Lower leg skin (tissue), 4 donors: ENCODE measurements at regions not wholly inside any gene's neighbourhood (a gene's known extent, or its start where the extent isn't known, plus 50 kb on each side); places are given as distances from the start of the nearest gene placed in this dataset.

Experiments used
- DNase-seq, 2 donors: peaks; one replicate each; pipeline ENCODE4 v3.0.0-alpha.2; 2019; ENCODE audit warnings: low spot score in 2 of 2
- H3K4me3 ChIP-seq: fragments of 200-600 bp; sonication (generic); 2 replicates; pipeline ENCODE4 v1.5.1; 2017; ENCODE audit warnings: mild to moderate bottlenecking, low read depth; ENCODE audit not compliant: poor library complexity, severe bottlenecking
- POLR2A ChIP-seq, 2 donors: fragments of 450-650 bp; IDR thresholded peaks; one replicate each; pipeline ENCODE4 v1.6.1; 2016 to 2017; ENCODE audit warnings: antibody characterized with exemption in 2 of 2, mild to moderate bottlenecking in 1 of 2, moderate library complexity in 1 of 2
- WGBS, 2 donors: methylation state at CpG; one replicate each; pipeline ENCODE4 v1.1.5; 2018; 5-methylcytosine and 5-hydroxymethylcytosine counted together
- intact Hi-C: fragments of 100-400 bp; cut with DNase I; formaldehyde crosslinking; loops from one replicate; pipeline ENCODE4 v1.15.0; 2023; ENCODE audit warnings: low total_unique reads
- TF ChIP-seq, protein P1 (sequence below), 3 donors: fragments of 450-650 bp; IDR thresholded peaks; one replicate each; pipeline ENCODE4 v1.5.1; 2016; ENCODE audit warnings: antibody characterized with exemption in 3 of 3, mild to moderate bottlenecking in 3 of 3, moderate library complexity in 2 of 3

DNA sequence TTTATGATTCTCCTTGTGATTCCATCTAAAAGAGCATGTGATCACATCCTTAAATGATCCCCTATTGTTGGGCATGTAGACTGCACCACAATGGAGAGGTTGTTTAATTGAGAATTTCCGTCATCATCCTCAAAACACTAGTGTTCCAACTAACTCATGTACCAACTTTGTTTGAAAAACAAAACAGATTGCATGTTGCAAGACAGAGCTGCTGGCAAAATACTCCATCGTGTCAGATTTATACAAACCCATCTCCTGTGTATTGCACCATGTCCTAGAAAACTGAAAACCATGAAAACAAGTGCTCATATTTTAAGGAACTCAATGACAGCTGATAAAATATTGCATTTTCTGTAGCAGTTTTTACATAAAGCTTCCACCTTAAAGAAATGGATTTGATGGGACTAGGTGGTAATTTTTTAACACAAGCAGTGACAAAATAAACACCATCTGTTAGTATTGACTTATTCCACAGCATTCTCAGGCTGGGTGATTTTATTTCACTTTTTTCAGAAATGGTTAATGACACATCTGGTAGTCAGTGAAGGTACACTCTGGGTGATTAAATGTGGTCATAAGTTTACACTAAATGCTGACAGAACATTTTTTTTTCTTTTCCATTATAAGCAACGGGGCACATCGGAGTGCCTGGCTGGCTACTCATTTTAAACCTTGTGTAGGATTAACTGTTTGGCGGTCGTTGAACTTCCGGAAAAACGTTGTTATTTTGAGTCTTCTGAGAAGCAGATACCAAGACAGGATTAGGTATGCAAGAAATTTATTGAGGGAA is 602.9 kb upstream of the WWC1 start:
- TF ChIP-seq POLR2A (IDR thresholded peaks at IDR 0.05), result no peak
- TF ChIP-seq, protein P1, sequence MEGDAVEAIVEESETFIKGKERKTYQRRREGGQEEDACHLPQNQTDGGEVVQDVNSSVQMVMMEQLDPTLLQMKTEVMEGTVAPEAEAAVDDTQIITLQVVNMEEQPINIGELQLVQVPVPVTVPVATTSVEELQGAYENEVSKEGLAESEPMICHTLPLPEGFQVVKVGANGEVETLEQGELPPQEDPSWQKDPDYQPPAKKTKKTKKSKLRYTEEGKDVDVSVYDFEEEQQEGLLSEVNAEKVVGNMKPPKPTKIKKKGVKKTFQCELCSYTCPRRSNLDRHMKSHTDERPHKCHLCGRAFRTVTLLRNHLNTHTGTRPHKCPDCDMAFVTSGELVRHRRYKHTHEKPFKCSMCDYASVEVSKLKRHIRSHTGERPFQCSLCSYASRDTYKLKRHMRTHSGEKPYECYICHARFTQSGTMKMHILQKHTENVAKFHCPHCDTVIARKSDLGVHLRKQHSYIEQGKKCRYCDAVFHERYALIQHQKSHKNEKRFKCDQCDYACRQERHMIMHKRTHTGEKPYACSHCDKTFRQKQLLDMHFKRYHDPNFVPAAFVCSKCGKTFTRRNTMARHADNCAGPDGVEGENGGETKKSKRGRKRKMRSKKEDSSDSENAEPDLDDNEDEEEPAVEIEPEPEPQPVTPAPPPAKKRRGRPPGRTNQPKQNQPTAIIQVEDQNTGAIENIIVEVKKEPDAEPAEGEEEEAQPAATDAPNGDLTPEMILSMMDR (IDR thresholded peaks at IDR 0.05), result no peak
- intact Hi-C loops, result no loop called here
- 66 to 72% methylated on average over 8 of the region's 8 CpGs for WGBS, 2 donors
- no peak for DNase-seq
- H3K4me3 ChIP-seq, result no peak overlapping the region

DNA sequence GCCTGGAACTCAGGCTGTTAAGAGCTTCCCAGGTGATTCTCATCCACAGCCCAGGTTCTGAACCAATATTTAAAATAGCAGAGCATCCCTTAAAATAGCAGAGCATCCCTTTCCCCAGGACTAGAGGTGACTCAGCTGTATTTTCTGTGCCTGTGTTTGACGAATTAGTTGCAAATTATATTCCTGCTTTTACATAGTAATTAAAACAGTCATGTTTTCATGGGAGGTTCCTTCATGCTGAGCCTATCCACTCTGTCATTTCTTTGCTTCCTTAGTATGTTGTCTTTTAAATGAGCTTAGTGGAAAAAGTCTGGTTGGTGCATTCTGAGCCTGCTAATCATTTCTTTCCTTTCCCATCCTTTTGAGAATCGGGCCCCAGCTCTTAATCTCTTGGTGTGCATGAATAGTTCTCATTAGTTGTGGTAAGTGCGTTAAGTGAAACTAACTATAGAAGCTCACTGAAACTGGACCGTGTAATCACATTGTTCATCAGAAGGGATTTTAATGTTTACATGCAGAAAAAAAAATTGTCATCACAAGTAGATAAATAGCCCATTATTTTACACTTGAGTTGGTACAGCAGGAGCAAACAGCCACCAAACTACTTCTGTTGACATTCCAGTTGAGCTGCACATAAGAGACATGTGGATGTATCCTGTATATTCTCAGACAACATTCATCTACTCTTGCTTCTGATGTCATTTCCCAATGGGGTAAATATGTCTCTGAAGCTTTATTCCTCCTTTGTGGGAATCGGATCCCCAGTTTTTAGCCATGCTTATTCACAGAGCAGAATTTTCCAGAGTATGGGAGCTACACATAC is 596.9 kb upstream of the WWC1 start:
- intact Hi-C loops, result no loop called here
- WGBS, 2 donors, result 80 to 82% methylated on average over 5 of the region's 5 CpGs
- DNase-seq, result no peak
- H3K4me3 ChIP-seq, result no peak overlapping the region
- TF ChIP-seq, protein P1 (IDR thresholded peaks at IDR 0.05), result no peak

DNA sequence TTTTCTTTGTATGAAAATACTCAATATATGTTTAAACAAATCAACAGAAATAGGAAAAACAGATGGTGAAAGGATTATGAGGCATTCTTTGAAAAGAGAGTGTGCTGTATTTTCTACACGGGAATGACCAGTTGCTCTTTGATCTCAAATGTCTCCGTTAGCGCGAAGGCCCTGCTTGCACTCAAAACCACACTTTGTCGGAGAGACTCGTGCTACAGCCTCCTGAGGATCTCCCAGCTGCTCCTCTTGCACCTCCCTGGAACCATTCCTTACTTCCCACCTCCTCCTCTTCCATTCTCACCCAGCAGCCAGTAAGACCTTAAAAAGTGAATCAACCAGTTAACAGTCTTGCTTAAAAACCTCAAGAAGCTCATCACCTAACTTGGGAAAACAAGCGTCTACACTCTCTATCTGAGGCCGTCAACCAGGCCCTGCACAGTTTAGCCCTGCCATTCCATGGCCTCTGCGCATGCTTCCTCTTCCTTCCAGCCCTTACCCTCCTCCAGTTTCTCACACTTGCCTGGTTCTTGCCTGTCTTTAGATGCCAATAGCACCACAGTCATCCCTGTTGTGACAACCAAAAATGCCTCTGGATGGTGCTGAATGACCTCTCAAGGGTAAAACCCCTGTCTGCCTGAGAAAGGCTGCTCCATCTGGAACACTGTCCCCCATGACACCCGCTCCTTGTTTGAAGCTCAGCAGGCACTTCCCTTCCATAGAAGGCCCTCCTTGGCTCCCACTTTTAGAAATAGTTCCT is 594.7 kb upstream of the WWC1 start:
- intact Hi-C loops, result no loop called here
- DNase-seq, result no peak
- TF ChIP-seq POLR2A (IDR thresholded peaks at IDR 0.05), result no peak
- TF ChIP-seq, protein P1 (IDR thresholded peaks at IDR 0.05), result no peak
- H3K4me3 ChIP-seq, result no peak overlapping the region
- 77 to 80% methylated on average over 10 of the region's 10 CpGs for WGBS, 2 donors

DNA sequence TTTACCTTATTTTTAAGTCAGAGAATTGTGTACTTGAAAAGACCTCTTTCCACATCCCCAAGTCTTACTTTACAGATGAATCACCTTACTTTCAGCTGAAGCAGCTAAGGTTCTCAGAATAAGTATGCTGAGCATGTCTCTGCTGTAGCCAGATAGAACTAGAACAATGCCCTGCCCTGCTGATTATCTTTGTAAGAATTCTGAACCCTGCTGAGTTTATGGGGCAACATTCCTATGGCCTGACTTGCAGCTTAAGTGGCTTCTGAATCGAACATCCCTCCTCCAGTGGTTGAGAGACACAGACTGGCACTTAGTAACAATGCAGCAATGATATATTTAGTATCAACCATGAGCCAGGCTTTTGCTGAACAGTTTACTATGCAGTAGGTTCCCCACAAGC is 592.0 kb upstream of the WWC1 start:
- DNase-seq, result no peak
- H3K4me3 ChIP-seq, result no peak overlapping the region
- intact Hi-C loops, result no loop called here
- TF ChIP-seq, protein P1 (IDR thresholded peaks at IDR 0.05), result no peak
- TF ChIP-seq POLR2A (IDR thresholded peaks at IDR 0.05), result no peak
- WGBS, 2 donors, result 0 to 6% methylated on average over 1 of the region's 1 CpG

DNA sequence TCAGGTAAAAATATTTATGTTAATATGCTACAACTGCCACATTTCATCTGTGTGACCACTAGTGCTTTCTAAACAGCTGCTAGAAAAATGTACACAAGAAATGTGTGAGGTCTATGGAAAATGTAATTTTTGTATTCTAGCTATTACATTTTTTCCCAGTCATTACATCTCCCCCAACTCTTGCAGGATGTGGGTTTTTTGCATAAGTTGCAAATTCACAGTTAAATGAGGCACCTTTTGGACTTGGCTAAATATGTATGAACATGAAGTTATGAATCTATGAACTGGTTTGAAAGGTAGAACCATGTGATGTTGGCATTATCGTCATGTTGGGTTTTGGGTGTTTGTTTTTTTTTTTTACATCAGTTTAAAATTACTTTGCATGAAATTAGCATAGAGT is 590.4 kb upstream of the WWC1 start:
- DNase-seq, result no peak
- TF ChIP-seq, protein P1 (IDR thresholded peaks at IDR 0.05), result no peak
- no peak for TF ChIP-seq POLR2A (IDR thresholded peaks at IDR 0.05)
- 81 to 88% methylated on average over 1 of the region's 1 CpG for WGBS, 2 donors
- intact Hi-C loops, result no loop called here
- no peak overlapping the region for H3K4me3 ChIP-seq
